CMK (cell line): ENCODE measurements at regions not wholly inside any gene's neighbourhood (a gene's known extent, or its start where the extent isn't known, plus 50 kb on each side); places are given as distances from the start of the nearest gene placed in this dataset.
"Not testable (repeated sequence)": the region's sequence is repeated elsewhere in the genome, so short reads cannot be mapped to it uniquely, and the experiment has no call there.

ENCODE experiments used
- DNase-seq: peaks from one replicate; pipeline ENCODE4 v3.0.0-alpha.2; 2010; ENCODE audit warnings: low read depth

DNA sequence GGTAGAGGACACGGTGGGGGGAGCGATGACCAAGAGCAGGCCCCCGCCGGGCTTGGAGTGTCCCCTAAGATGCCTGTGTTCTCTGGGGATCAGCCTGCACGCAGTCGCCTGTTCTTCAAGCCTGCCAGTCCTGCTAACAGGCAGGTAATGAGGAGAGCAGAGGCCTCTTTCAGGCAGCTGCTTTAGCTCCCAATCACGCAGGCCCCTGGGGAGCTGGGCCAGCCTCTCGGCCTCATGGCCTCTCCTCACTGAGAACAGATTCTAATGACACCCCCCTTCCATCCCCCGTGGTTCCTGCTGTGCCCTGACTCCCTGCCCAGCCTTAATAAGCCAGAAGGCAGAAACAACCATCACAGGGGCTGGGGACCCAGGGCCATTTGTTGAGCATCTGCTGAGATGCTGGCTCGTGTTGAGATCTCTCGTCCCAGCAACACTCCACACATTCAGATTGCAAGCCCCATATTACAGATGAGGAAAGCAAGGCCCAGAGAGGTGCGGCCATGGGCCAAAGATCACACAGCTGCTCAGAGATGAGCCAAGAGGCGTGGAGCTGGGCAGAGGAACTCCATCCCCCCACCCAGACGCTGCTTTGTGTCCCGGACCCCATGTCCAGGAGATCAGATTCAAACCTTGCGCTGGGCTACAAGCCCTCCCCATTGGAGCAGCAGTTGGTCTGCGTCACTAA is 71.6 kb upstream of the CASZ1 start:
- DNase-seq = no peak

- DNase-seq = no peak
Measured at GRCh38 chr1:10868599-10868965, 72.1 kb upstream of the CASZ1 start.

DNA sequence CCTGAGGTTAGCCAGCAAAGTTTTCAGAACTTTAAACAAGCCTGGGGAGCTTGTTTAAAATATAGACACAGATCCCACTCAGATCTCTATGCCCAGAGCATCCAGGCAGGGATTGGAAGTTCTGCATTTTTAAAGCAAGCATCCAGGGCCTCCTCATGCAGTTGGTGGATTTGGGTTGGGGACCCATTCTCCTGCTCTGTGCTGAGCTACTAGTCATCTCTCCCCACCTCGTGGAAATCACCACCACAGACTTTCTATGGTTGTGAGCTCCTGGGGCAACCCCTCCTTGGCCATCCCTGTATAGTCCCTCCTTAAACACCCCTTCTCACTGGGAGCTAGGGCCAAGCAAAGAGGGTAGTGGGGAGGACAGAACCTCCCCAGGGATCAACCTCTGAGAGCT is 73.5 kb upstream of the CASZ1 start:
- no peak for DNase-seq

DNA sequence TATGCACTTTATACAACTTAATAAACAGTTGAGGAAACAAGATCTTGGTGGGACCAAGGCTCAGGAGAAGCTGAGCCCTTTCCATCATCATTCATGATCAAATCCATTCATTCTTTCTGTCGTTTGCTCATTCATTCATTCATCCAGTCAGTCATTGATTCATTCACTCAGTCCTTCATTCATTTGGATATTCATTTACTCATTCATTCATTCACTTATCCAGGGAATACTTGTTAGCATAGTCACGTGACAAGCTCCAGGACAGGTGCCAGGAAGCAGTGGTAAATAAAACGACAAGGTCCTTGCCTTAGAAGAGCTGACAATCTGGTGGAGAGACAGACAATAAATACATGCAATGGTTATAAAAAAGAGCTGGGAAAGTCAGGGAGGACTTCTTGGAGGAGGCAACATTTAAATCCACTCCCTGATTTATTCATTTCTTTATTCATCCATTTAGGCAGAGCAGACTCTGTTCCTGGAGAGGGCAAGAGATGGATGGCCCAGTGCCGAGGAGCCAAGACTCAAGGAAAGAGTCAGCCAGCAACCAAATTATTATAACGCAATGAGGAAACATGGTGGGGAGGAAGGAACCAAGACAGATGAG is 74.1 kb upstream of the CASZ1 start:
- no peak for DNase-seq

DNA sequence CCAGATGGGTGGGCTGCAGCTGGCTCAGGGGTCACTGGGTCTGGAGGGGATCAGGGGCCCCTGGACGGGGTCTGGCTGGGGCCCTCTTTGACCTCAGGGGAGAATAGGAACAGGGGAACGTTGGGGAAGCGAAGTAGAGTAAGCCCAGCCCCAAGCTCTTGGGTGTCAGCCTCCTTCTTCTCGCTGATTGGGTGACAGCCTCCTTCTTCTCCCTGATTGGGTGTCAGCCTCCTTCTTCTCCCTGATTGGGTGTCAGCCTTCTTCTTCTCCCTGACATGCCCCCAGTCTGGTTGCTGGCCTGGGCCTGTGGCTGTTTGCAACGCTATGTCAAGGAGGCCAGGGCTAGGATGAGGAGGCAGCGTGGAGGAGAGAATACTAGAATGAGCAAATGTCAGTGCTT is 76.7 kb upstream of the CASZ1 start:
- DNase-seq = no peak

GRCh38 chr1:10874351-10874750 is 77.9 kb upstream of the CASZ1 start:
- DNase-seq = no peak

GRCh38 chr1:10877894-10878293 is 81.4 kb upstream of the CASZ1 start:
- no peak for DNase-seq

DNA sequence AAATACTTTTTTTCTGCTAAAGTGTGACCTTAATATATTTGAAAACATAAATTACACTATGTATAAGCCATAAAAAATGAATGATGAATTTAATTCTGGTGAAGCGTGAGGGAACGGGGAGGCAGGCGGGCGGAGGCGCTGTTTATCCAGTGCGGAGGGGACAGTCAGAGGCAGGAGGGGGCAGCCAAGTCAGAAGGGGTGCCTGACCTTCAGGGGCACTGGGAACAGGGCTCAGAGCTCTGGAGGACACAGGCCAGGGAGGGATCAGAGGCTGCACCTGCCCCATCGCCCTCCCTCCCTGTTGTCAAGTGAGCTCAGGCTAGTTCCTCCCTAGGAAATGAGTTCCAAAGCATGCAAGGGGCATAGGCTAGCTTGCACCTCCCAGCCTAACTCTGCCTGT is 82.0 kb upstream of the CASZ1 start:
- no peak for DNase-seq

DNA sequence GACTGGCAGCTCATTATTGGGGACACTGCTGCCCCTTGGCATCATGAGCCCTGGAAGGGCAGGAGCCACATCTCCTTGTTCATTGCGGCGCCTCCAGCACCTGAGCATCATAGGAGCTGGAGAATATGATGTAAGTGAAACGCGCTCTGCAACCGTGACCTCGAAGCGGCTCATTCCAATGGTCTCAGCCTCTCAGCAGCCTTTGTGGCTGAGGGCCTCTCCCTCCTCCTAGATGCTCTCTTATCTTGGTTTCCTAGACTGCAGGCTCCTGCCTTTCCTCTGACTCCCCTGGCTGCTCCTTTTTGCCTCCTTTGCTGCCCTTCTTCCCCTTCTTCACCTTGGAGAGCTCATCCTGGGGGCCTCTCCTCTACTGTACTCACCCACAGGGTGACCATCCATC is 83.6 kb upstream of the CASZ1 start:
- no peak for DNase-seq

DNA sequence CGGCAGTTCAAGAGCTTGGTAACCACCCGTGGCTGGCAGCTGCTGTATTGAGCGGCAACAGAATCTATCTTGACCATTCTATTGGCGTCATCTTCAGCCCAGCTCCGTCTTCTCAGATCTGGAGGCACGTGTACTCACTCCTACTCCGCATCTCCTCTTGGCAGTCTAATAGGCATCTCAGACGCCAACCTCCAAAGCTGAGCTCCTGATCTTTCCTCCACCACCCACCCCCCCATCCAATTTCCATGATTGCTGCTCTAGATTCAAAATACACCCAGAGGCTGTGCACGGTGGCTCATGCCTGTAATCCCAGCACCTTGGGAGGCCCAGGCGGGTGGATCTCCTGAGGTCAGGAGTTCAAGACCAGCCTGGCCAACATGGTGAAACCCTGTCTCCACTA is 84.6 kb upstream of the CASZ1 start:
- no peak for DNase-seq

GRCh38 chr1:10882069-10882468 is 85.6 kb upstream of the CASZ1 start:
- DNase-seq = no peak

GRCh38 chr1:10887032-10887431 is 90.6 kb upstream of the CASZ1 start:
- not testable (repeated sequence) for DNase-seq

GRCh38 chr1:10888291-10888690 is 91.8 kb upstream of the CASZ1 start:
- no peak for DNase-seq

- DNase-seq = no peak
Measured at GRCh38 chr1:10888791-10889649, 92.6 kb upstream of the CASZ1 start.

DNA sequence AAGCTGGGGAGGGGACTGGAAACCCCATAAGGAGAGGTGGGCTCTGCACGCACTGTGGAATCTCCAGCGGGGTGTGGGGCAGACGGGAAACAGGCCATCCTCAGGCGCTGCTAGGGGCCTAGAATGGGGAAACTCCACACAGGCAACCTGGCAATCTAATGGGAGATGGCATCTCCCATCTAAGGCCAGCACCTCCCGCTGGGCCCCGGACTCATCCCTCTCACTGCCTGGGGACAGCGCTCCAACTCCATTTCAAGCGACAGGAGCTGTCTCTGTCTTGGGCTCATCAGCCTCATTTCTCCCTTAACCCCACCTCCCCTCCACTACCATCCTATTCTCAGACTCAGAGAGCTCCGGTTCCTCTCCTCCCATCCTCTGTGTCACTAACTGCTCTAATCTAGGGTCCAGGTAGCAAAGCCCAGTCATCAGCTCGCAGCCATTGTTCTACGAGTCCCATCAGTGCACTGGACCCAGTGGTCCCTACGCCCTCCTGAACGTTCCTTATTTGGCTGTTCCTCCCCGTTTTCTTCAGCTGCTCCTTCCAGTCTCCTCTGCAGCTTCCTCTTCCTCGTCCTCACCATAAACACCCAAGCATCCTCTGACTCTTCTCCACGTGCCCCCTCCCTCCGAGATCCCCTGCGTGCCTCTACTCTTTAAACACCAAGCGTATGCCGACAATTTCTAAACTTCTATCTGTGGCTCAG is 93.4 kb upstream of the CASZ1 start:
- no peak for DNase-seq

DNA sequence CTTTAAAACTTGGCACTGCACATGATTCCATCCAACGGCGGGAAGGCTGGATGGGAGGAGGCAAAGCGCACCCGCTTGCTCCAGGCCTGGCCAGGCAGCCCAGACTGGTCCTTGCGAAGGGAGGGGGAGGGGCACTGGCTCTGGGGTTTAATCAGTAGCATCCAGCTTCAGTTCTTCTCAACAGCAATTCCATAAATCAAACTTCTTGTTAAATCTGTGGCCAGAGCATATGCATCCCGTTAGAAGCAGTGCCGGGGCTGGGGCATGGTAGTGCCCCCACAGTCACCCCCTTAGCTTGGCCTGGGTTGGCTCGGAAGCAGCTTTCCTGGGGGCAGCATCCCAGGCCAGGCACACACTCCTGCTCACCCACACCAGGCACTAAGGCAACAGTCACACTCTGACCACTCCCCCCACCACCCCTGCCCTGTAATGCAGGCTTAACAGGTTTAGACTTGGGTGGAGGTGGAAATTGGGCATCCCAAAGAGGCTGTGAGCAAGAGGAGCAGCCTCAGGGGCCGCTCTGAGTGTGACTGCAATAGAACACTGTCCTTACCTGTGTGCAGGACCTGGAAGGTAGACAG is 94.1 kb upstream of the CASZ1 start:
- no peak for DNase-seq

DNA sequence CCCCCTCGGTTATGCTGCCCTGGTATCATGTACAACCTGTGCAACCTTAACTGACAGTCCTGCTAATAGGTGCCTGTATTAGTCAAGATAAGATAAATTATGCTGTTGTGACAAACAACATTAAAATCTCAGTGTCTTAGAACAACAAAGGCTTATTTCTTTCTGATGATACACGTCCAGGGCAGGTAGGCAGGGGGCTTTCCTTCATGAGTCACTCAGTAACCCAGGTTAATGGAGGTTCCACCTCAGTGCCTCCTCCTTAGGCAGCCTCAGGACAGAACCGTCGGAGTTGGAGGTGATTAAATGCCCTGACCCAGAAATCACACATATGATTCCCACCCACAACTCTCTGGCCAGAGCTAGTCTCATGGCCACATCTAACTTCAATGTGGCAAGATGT is 94.6 kb upstream of the CASZ1 start:
- no peak for DNase-seq

- no peak for DNase-seq
Measured at GRCh38 chr1:10892138-10893065, 96.0 kb upstream of the CASZ1 start.

DNA sequence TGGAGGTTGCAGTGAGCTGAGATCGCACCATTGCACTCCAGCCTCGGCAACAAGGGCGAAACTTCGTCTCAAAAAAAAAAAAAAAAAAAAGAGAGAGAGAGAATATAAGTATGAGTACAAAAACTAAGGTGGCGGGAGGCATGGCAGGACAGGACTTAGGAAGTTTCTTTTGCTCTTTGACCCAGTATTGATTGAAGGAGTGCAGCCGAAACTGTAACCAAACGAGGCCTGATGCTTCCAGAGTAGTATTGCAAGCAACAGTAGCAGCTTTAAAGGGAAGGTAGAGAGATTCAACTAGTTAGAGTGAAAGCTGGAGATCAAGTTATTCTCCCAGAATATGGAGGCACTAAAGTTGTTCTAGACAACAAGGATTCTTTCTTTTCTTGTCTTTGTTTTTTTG is 99.2 kb upstream of the CASZ1 start:
- no peak for DNase-seq

DNA sequence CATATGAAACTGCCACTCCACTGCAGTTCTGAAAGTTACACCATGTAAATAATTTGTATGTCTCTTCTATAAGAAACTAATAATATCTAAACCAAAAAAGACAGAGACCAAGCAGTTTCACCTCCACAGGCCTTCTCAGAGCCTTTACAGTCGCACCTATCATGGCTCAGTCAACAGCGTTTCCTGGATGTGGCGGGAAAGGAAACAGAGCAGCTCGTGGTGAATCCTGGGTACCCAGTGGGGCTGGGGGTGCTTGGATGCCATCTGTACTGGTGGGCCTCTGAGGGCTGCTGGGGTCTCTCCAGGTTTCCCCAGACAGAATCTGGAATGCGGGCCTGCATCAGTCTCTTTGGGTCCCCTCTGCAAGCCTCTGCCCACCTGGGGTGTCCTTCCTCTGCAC is 100.2 kb upstream of the CASZ1 start:
- DNase-seq = no peak

GRCh38 chr1:10897321-10897980 is 101.0 kb upstream of the CASZ1 start:
- no peak for DNase-seq
